DOHH2 (cell line): ENCODE measurements at regions not wholly inside any gene's neighbourhood (a gene's known extent, or its start where the extent isn't known, plus 50 kb on each side); places are given as distances from the start of the nearest gene placed in this dataset.
A peak's percentile ranks its signal among the peaks of the same experiment; 100 is the strongest.

Source experiments
- H3F3A ChIP-seq: fragments of 200-600 bp; sonication (generic), shearing (Covaris generic); 2 replicates; pipeline ENCODE4 v1.6.0; 2016; ENCODE audit warnings: antibody characterized with exemption, mild to moderate bottlenecking; ENCODE audit not compliant: control insufficient read depth, insufficient read depth
- H3K27ac ChIP-seq: fragments of 200-600 bp; sonication (generic); 2 replicates; pipeline ENCODE4 v1.5.1; 2014; ENCODE audit warnings: low read depth, mild to moderate bottlenecking, low read length, moderate library complexity
- H3K27me3 ChIP-seq: fragments of 200-600 bp; sonication (generic); 2 replicates; pipeline ENCODE4 v1.6.1; 2014; ENCODE audit warnings: mild to moderate bottlenecking, low read length, mixed read lengths; ENCODE audit not compliant: control insufficient read depth
- H3K36me3 ChIP-seq: fragments of 200-600 bp; sonication (generic); 2 replicates; pipeline ENCODE4 v1.6.1; 2014; ENCODE audit warnings: mild to moderate bottlenecking, low read length, moderate library complexity, mixed read lengths; ENCODE audit not compliant: control insufficient read depth
- H3K4me1 ChIP-seq: fragments of 200-600 bp; sonication (generic); 2 replicates; pipeline ENCODE4 v1.6.1; 2014; ENCODE audit warnings: mild to moderate bottlenecking, low read length, mixed read lengths; ENCODE audit not compliant: control insufficient read depth
- H3K4me2 ChIP-seq: fragments of 200-600 bp; sonication (generic); 2 replicates; pipeline ENCODE4 v1.6.0; 2014; ENCODE audit warnings: mild to moderate bottlenecking, low read length, moderate library complexity
- H3K4me3 ChIP-seq: fragments of 200-600 bp; sonication (generic); 2 replicates; pipeline ENCODE4 v1.5.1; 2014; ENCODE audit warnings: mild to moderate bottlenecking, low read length, mixed read lengths
- H3K79me2 ChIP-seq: fragments of 200-600 bp; sonication (generic); 2 replicates; pipeline ENCODE4 v1.6.1; 2014; ENCODE audit warnings: mild to moderate bottlenecking, low read length, mixed read lengths; ENCODE audit not compliant: control insufficient read depth
- H3K9me2 ChIP-seq: fragments of 200-600 bp; sonication (generic); replicated peaks from 2 replicates; pipeline ENCODE4 v1.6.1; 2014; ENCODE audit warnings: mild to moderate bottlenecking, low read length, mixed read lengths; ENCODE audit not compliant: control insufficient read depth
- H3K9me3 ChIP-seq: fragments of 200-600 bp; sonication (generic); 2 replicates; pipeline ENCODE4 v1.6.1; 2014; ENCODE audit warnings: antibody characterized with exemption, low read length, mixed read lengths; ENCODE audit not compliant: control insufficient read depth, insufficient read depth
- H4K20me1 ChIP-seq: fragments of 200-600 bp; sonication (generic); 2 replicates; pipeline ENCODE4 v1.6.0; 2014; ENCODE audit warnings: low read depth, mild to moderate bottlenecking, antibody characterized with exemption, low read length, moderate library complexity; ENCODE audit not compliant: control insufficient read depth, insufficient read depth
- CTCF ChIP-seq: fragments of 200-600 bp; sonication (generic); IDR thresholded peaks from one replicate; pipeline ENCODE4 v1.5.1; 2014; ENCODE audit warnings: antibody characterized with exemption, mild to moderate bottlenecking, low read depth, low read length; ENCODE audit not compliant: poor library complexity, severe bottlenecking
- EZH2phosphoT487 ChIP-seq: fragments of 200-600 bp; sonication (generic); IDR thresholded peaks from 2 replicates; pipeline ENCODE4 v1.6.1; 2017; ENCODE audit warnings: borderline replicate concordance, mild to moderate bottlenecking, antibody characterized with exemption, low read length, moderate library complexity, mixed read lengths

- Histone ChIP-seq H3K27ac (no peak overlapping the region), H3K36me3 (no peaks in the 10 kb centered on the region), H3F3A (no peaks in the 10 kb centered on the region), H3K4me1 (no peaks in the 10 kb centered on the region), H3K79me2 (no peaks in the 10 kb centered on the region), H3K27me3 (no peaks in the 10 kb centered on the region), H3K9me2 (no peaks in the 10 kb centered on the region), H3K4me2 (no peak overlapping the region), H3K4me3 (no peak overlapping the region), H3K9me3 (0 out of 2 replicates have a peak, but pooled peaks cover 3% of the 10 kb centered on the region), H4K20me1 (no peaks in the 10 kb centered on the region)
- TF ChIP-seq CTCF = no peak
These were observed 151.5 kb upstream of the TOM1L1 start for GRCh38 chr17:54749157-54749556.

- H4K20me1 ChIP-seq = no peaks in the 10 kb centered on the region
- TF ChIP-seq CTCF (peak; percentile 69), EZH2phosphoT487 (no peak)
- no peaks in the 10 kb centered on the region for H3K9me3 ChIP-seq
- H3K36me3 ChIP-seq = no peaks in the 10 kb centered on the region
- H3K4me3 ChIP-seq = no peak overlapping the region
- no peaks in the 10 kb centered on the region; the same call in 1 of the 2 replicates for H3K9me2 ChIP-seq
- no peaks in the 10 kb centered on the region for H3K4me1 ChIP-seq
- no peaks in the 10 kb centered on the region for H3F3A ChIP-seq
- H3K27me3 ChIP-seq = no peaks in the 10 kb centered on the region
- H3K79me2 ChIP-seq = no peaks in the 10 kb centered on the region
- H3K27ac ChIP-seq = no peak overlapping the region
- no peak overlapping the region for H3K4me2 ChIP-seq
These were observed 146.1 kb upstream of the TOM1L1 start for GRCh38 chr17:54754560-54754959.

- Histone ChIP-seq H3K4me2 (no peak overlapping the region), H3K9me3 (no peaks in the 10 kb centered on the region), H3F3A (no peaks in the 10 kb centered on the region), H3K79me2 (no peaks in the 10 kb centered on the region), H3K36me3 (no peaks in the 10 kb centered on the region), H3K27me3 (no peaks in the 10 kb centered on the region), H3K4me1 (no peaks in the 10 kb centered on the region), H3K27ac (no peak overlapping the region), H4K20me1 (no peaks in the 10 kb centered on the region), H3K4me3 (no peak overlapping the region), H3K9me2 (no peaks in the 10 kb centered on the region; the same call in 1 of the 2 replicates)
- no peak for TF ChIP-seq CTCF
- no peak for TF ChIP-seq EZH2phosphoT487
These were observed 139.8 kb upstream of the TOM1L1 start for GRCh38 chr17:54760836-54761235.

- Histone ChIP-seq H3K27me3 (no peaks in the 10 kb centered on the region), H3K36me3 (no peaks in the 10 kb centered on the region), H3K9me2 (no peaks in the 10 kb centered on the region), H3K79me2 (no peaks in the 10 kb centered on the region), H3K4me1 (no peaks in the 10 kb centered on the region), H3K4me3 (no peak overlapping the region), H3K4me2 (no peak overlapping the region), H3K27ac (no peak overlapping the region), H3K9me3 (no peaks in the 10 kb centered on the region), H4K20me1 (no peaks in the 10 kb centered on the region), H3F3A (no peaks in the 10 kb centered on the region)
- TF ChIP-seq CTCF (no peak), EZH2phosphoT487 (no peak)
These were observed 129.8 kb upstream of the TOM1L1 start for GRCh38 chr17:54770836-54771235.
